GM12865 (cell line): ENCODE measurements at regions not wholly inside any gene's neighbourhood (a gene's known extent, or its start where the extent isn't known, plus 50 kb on each side); places are given as distances from the start of the nearest gene placed in this dataset.

Experiments used
- DNase-seq: peaks from one replicate; pipeline ENCODE4 v3.0.0; 2010; ENCODE audit warnings: low read depth
- H3K4me3 ChIP-seq: 2 replicates; pipeline ENCODE4 v1.5.1; 2011; ENCODE audit warnings: mild to moderate bottlenecking, low read depth, low read length, control low read depth
- TF ChIP-seq, protein P1 (sequence below): IDR thresholded peaks from 2 replicates; pipeline ENCODE4 v1.5.1; 2011; ENCODE audit warnings: low read length, control low read depth, low read depth, inconsistent platforms; ENCODE audit not compliant: insufficient read depth; ENCODE audit errors: missing control alignments

DNA sequence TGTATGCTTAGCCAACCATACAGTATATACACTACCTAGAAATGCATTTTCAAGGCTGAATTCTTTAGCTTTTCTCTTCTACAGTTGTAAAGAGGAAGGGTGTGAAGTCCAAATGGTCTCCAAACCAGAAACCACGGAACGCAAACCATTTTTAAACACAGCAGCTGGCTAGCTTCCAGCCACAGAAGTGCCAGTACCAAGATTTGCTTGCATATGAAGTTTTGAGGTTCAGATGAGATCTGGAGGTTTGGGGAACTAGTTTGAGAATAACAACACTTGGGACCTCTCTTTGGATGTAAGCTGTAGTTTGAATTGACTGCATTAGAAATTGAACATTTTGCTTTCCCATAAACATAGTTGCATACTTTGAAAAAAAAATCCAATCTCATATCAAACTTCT is 1243.5 kb downstream of the EFNB2 start:
- no peak overlapping the region for H3K4me3 ChIP-seq
- TF ChIP-seq, protein P1, sequence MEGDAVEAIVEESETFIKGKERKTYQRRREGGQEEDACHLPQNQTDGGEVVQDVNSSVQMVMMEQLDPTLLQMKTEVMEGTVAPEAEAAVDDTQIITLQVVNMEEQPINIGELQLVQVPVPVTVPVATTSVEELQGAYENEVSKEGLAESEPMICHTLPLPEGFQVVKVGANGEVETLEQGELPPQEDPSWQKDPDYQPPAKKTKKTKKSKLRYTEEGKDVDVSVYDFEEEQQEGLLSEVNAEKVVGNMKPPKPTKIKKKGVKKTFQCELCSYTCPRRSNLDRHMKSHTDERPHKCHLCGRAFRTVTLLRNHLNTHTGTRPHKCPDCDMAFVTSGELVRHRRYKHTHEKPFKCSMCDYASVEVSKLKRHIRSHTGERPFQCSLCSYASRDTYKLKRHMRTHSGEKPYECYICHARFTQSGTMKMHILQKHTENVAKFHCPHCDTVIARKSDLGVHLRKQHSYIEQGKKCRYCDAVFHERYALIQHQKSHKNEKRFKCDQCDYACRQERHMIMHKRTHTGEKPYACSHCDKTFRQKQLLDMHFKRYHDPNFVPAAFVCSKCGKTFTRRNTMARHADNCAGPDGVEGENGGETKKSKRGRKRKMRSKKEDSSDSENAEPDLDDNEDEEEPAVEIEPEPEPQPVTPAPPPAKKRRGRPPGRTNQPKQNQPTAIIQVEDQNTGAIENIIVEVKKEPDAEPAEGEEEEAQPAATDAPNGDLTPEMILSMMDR = no peak
- no peak for DNase-seq

DNA sequence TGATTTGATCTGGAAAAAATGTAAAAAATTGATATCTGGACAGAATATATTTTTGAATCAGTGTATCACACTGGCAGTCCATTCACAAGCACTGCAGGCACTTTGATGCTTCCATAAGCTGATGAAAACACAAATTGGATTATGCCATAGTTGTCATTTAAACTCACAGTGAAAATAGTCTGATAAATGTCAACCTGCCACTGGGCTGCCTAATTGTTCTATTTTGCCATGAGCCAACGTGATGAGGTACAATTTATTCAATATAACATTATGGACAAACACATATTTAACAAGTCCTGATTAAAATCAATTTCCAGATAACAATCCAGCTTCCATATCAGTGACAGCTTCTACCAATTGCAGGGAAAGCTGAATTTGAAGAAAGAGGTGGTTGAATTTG is 1244.9 kb downstream of the EFNB2 start:
- no peak overlapping the region for H3K4me3 ChIP-seq
- DNase-seq = no peak
- TF ChIP-seq, protein P1 = no peak

DNA sequence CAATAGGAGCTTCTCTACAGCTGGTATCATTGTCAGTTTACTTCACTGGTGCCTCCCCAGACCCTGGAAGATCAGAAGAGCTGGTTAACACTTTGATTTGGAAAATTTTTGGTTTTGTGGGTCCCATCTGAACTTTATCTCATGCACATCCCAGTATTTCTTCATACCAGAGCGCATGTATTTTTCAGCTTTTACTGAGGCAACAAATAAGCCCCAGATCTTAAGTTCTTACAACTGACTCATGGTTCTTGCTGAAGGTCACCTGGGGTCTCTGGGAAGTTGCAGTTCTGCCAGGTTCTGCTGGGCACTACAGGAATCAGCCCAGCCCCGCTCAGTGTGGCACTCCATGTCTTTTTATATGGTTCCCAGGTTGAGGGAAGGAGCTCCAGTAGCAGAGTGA is 1249.9 kb downstream of the EFNB2 start:
- no peak overlapping the region for H3K4me3 ChIP-seq
- DNase-seq = no peak
- TF ChIP-seq, protein P1 = no peak

DNA sequence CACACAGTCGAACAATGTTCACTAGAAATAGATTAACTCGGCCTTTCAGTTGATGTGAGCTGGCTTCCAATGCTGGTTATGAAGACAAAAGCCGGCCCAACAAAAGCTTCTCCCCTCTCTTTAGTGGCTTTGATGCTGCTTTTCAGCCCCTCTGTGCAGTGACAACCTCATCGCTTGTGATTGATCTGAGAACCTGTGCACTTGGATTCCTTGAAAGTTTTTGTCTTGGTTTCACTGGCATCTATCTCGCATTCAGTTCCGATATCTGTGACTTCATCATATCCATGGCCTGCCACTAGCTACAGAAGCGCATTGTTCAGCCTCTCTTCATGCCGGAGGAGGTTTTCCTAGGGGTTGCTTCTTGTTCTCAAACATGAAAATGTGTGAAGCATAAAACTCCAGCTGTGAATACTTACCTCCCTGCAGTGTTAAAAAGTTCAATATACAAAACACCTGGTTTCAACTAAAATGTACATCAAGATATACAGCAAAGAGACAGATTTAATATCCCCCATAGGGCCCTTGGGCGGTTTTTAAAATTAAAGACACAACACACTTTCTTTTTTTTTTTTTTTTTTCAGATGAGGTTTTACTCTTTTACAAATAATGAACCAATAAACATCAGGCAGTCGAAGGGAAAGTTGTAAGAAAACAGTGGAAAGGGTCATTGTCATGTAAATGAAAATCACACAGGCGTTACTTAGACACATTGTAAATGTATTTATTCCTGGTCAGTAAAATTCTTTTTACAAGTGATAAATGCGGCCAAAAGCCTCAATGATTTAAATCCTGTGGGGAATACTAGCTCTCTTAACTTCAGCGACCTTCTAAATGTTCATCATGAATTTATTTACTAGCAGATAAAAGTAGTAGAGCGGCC is 1252.8 kb downstream of the EFNB2 start:
- no peak overlapping the region for H3K4me3 ChIP-seq
- DNase-seq = no peak
- TF ChIP-seq, protein P1 = no peak

DNA sequence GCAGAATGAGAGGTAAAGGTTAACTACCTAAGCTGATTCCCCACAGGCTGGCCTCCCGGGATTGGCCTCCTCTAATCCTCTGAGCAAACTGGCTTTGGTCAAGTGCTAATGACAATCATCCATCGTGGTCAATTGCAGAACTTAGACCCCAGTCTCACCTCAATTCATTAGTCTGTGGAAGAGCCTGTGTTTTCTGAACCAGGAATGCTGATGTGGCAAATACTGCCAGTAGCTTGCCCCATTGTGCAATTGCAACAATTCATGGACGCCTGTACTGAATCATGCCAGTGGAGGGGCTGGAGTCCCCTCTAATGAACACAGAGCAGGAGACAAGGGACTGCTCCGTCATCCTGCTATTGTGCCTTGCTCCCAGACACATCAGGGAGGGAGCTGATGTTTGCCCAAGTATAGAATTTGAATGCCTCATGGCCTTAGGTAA is 1256.5 kb downstream of the EFNB2 start:
- H3K4me3 ChIP-seq = no peak overlapping the region
- TF ChIP-seq, protein P1 = no peak
- DNase-seq = no peak

DNA sequence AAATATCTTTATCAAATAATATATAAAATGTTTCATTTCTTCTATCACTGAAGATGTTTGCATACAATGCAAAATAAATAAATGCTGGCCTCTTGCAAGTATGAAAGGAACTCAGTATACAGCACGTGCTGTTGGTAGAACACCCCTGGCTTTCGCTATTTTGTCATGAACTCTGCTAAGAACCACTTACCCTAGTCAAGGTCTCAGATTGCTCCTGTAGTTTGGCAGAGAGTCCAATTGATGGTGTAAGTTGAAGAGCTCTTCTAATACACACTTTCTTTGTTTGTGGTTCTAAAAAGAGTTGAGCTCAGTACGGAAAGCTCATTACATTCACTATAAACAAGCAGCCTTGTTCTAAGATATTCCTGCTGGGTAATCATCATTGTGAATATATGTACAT is 1258.9 kb downstream of the EFNB2 start:
- no peak overlapping the region for H3K4me3 ChIP-seq
- TF ChIP-seq, protein P1 = no peak
- no peak for DNase-seq
